ENCODE measurements at regions not wholly inside any gene's neighbourhood (a gene's known extent, or its start where the extent isn't known, plus 50 kb on each side); places are given as distances from the start of the nearest gene placed in this dataset.

DNA sequence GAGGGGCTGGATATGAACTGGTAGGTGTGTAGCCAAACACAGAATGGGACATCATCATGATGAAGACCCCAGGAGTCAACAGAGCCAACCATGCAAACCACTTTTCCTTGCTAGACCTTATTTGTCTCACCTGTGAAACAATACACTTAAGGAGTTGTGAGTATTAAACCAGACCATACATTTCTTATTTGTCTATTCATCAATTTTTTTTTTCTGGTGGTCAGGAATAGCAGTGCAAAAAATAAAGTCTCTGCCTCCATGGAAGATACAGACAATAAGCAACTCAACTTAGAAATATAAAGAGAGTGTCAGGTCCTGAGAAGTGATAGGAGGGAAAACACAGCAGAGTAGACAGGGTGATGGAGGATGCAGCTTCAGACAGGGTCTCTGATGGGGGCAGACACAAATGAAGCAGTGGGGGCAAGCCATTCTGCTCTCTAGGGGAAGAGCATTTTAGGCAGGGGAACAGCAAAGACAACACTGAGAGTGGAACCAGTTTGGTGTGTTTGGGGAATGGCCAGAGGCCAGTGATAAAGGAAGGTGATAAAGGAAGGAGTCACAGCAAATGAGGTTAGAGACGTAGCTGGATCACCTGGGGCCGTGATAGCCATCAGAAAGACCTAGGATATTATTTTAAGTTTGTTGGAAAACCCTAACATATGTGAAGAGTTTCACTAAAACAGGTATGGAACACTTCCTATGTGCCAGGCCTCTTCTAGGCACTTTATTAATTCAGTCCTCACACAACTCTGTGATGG lies 256.2 kb downstream of the MAN2A1 start:
- no peak for DNase-seq

DNA sequence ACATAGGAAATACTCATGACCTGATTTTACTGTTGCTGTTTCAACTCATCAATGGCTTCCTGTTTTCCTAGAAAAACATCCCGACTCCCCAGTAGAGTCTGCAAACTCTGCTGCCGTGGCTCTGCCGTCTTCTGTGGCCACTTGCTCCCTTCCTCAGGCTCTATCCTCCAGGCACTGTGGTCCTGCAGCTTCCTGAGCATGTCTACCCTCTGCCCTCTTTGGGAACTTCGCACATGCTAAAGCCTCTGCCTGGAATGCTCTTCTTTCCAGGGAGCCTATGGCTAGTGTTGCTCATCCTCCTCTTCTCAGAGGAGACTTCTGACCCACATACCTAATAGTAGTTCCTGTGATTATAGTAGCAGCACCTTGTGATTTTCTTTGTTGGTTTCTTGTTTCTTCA lies 256.9 kb downstream of the MAN2A1 start:
- DNase-seq, result no peak

DNA sequence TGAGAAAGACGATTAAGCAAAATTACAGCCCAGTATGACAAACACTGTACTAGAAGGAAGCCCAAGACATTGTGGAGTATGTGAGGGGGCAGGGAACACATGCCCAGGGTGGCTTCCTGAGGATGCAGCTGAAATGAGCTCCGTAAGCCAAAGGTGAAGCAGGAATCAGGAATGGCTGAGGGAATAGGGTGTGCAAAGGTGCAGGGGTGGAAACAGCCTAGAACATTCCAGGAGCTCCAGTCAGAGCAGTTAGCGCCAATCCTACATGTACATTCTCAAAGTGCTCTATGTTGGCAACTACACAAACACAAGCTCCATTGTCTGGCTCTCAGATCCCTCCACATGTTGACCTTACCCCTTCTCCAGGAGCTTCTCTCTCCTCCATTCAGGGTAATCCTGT lies 257.9 kb downstream of the MAN2A1 start:
- DNase-seq, result no peak

DNA sequence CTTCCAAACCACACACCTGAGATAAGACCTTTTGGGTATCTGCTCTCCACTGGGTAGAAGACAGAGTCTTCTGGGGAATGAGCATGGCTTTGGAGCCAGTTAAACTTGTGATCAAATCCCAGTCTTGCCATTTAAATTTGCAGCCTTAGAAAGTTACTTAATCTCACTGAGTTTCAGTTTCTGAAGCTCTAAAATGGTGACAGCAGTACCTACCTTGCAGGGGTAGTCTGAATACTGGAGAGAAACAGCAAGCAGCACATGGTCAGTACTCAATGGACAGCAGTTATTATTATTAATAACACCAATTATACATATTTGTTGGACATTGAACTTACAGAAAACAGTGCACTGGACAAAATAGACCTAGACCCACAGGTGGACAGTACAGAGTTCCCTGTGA lies 260.9 kb downstream of the MAN2A1 start:
- no peak for DNase-seq

DNA sequence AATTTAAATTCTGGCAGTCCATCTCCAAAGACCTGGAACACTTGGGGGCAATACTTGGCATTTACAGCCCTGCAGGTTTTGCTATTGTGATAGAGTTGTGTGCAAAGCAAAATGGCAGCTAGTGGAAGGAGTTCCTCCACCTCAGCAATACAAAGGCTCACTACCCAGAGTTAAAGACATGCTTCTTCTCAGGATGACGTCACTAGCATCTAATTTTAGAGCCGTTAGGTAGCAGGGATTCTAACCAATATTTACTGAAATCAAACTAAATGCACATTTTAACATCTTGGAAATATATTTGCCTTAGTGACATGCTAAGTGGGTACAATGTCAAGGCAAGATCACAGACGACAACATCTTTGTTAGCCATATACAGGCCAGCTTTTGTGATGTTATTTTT lies 261.6 kb downstream of the MAN2A1 start:
- no peak for DNase-seq

DNA sequence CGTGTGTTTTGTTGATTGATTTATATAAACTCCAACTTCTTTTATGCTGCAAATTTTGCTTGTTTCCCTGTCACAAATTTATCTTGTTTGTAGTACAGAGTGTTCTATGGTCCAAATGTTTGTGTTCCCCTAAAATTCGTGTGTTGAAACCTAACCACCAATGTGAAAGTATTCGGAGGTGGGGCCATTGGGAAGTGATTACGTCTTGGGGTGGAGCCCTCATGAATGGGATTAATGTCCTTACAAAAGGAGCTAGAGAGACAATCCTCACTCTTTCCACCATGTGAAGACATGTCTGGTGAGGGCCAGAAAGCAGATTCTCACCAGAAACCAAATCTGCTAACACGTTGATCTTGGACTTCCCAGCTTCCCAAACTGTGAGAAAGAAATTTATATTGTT lies 262.0 kb downstream of the MAN2A1 start:
- DNase-seq, result no peak

DNA sequence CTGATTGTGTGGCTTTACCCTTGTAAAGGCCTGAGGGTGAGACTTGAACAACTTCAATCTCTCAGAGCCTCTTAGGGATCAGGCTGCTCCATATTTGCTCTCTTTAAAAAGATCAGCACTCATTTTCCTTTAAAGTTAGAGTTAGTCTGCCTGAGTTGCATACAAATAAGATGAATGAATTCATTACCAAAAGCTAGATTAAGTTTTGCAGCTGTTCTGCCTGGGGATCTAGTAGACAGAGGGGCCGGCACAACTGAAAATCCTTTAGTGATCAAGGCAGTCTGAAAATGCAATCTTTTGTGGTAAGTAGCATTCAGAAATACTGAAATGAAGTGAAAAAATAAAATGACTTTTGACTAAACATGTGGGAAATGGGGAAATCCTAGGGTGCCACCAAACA lies 264.0 kb downstream of the MAN2A1 start:
- no peak for DNase-seq

DNA sequence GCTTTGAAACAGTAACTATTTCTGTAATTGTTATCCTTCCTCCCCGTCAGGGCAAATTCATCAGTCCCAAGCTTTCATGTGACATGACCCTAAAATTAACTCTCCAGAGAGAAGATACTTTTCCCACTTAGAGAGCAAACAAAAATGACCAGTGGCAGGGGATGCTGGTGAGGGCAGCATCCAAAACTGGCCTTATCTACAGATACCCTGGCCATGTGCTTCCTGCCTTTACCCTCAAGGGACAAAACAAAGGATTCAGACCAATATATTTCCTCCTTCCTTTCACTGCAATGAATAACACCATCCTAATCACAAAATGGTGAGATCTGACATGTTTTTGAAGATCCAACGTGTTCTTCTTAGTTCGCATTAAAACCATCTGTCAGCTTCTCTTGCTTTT lies 267.2 kb downstream of the MAN2A1 start:
- no peak for DNase-seq

DNA sequence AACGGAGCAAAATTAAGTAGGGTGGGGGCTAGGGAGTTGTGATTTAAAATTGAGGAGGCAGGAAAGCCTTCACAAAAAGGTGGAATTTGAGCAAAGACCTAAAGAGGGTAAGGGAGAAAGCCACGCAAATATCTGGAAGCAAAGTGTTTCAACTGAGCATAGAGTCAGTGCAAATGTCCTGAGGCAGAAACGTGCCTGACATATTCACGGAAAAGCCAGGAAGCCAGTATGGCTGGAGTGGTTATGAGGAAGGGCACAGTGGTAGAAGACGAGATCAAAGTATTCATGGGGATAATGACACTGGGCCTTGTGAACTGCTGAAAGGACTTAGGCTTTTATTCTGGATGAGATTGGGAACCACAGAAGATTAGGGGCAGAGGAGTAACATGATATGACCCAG lies 268.4 kb downstream of the MAN2A1 start:
- no peak for DNase-seq

DNA sequence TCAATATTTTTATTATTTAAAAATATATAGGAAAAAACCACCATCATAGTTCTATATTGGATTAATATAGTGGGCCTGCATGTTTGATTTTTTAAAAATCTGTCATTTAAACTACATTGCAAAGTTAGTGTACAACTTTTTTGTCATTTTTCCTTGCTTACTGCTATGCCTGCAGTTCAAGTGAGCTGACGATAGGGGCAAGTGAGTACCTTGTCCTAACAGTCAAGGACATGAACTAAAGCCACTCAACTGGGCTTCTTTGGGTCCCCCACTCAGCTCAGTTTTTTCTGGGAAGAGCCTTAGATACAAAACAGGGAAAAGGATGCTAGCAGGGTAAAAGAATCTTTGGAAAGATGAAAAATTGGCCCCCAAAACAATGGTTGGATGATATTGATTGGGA lies 269.9 kb downstream of the MAN2A1 start:
- no peak for DNase-seq

DNA sequence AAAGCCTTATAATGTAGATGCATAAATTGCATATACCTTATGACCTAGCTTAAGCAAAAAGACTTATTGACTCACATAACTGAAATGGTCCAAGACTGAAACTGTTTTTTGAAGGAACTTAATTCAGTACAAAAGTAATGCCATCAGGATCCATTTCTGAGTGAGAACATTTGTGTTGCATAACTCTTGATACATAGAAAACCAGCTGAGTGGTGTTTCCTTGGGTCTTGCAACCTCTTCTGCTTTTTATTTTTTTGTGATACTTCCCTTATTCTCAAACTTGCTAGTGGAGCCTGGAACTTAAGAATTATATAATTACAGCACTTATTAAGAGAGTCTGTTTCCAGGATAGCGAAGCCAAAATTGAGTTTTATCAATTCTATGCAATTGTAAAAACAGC lies 272.0 kb downstream of the MAN2A1 start:
- no peak for DNase-seq

DNA sequence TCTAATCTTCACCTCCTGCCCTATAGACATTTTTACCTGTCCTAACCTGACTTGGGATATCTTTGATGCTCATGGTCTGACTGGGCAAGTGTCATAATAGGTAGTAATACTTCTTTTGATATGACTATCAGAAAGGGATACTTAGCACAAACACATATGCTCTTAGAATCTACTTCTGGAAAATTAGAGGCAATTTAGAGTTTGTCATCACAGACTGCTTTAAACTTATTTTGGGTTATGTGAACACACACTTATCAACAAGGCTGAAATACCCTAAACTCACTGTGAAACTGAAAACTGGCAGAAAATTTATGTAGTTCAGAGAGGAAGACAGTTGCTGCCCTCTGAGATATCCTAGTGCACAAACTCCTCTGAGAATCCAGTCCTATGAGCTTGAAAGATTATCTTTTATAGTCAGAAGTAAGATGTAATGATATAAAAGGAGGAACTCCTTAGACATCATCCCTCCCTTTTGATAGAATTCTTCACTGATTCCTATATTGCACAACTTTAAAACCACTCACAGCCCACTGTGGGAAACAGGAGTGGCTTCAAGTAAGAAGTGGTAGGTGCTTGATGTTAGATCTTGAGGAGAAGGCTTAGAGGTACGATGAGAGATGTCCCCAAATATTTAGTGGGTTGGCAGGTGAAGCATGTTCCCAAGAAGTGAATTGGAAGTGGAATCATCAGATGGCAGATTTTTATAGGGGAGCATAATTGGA lies 273.3 kb downstream of the MAN2A1 start:
- no peak for DNase-seq

DNA sequence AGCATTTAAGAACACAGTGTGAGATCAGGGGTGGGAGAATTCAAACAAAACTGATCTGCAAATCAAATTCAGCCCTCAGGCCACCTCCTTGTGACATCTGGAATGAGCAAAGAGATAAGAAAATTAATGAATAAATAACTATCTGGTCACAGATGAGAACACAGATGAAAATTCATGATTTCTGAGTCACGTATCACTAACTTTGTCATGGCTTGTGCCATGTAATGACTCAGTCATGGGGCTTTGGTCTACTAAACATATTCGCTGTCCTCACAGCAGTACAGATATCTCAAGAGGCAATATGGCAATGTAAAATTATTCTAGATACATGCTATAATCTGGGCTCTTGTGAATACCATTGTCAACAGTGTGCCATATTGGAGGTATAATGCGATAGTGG lies 274.4 kb downstream of the MAN2A1 start:
- no peak for DNase-seq

DNA sequence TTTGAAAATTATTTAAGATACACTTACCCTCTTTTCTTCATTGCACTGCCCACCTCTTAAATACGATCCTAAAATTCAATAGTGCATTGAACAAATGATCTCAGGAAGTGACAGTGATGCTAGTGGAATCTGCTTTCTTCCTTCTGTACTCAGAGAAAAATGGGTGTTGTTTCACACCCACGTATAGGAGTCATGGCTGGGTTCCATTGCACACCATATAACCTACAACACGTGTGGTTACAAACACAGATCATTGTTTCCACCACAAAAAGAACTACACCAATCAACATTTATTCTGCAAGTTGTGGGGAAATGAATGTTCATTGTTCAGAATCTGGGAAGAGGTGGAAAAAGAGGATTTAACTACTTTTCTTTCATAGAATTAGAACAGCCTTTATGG lies 275.9 kb downstream of the MAN2A1 start:
- no peak for DNase-seq

DNA sequence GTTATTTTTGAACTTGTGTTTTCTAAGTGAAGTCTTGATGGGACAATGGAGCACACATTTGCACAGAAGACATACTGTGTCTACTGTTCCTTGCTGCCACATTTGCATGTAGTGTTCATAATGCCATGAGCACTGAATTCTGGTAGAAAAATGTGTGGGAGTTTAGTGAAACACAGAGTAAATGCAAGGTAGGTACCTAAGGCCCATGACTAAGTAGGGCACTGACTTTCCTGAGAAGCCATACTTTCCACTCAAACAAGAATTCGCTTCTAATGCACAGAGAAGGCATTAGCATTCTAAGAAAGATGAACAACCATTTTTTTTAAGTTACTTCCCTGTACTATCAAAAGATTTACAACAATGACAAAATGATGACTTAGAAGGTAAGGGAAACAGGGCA lies 282.2 kb downstream of the MAN2A1 start:
- no peak for DNase-seq

DNA sequence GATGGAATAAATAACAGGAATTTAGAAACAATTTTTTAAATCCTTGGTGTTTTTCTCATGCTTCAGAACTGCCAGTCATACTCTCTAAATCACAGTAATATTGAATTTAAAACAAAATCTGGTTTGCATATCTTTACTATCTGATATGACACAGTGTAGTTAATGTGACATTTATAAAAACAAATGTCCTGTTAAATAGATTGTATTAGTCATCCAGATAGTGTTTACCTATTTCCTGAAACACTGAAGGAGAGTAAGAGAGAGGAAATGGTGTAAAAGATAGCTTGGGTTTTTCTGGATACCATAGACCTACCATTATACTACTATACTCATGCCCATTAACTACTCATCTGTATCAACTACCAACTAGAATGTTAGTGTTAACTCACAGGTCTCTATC lies 292.3 kb downstream of the MAN2A1 start:
- no peak for DNase-seq

DNA sequence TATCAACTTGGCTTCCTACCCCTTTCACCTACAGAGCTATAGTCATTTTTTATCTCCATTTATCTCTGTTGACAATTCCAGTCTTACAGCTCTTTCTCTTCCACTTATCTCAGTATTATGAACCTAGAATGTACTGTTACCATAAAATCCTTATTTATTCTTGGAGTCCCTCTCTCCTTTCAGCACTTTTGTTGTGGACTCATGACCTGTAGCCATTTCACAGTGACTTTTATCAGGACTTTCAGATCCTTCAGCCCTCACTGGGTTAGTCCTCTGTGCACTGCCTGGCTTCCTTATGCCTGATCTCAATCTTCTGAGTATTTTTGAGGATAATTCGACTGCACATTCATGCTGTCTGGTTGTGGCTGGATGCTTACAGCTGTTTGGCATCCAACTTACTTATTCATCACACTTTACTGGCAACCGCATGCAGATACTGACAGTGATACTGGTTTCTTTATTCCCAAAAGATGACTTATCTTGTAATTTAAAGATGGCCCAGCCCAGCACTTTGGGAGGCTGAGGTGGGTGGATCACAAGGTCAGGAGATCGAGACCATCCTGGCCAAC lies 293.3 kb downstream of the MAN2A1 start:
- no peak for DNase-seq

DNA sequence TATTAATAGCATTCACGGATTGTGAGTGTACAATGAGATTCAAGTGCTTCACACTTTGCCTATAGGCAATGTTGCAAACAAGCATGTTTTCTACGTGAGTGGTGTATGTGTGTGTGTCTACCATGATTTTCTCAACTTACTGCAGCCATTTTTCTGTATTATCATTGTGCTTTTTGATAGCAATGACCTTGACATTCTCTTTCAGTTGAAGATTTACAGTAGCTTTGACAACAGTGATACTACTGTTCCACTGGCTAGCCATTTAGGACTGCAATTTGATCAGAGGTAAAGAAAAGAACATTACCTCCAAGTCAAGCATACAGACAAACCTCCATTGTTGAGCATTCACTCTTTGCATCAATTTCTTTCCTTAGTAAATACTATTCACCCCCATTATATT lies 297.0 kb downstream of the MAN2A1 start:
- no peak for DNase-seq

DNA sequence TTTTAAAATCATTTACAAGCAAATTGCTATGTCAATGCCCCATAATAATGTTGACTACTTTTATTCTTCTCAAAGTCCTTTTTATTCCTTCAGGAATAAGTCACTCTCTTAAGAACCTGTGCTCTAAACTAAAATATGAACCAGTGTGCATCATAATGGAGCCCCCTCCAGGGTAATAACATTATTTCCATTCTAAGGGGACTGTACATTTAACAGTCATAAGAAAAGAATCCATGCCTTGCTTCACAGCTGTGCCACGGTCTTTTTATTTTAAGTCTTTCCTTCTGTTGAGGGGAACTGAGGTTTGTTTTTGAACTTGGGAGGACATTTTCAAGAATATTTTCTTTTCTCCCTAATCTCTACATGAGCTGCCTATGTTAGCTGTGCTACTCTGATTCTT lies 297.6 kb downstream of the MAN2A1 start:
- no peak for DNase-seq

DNA sequence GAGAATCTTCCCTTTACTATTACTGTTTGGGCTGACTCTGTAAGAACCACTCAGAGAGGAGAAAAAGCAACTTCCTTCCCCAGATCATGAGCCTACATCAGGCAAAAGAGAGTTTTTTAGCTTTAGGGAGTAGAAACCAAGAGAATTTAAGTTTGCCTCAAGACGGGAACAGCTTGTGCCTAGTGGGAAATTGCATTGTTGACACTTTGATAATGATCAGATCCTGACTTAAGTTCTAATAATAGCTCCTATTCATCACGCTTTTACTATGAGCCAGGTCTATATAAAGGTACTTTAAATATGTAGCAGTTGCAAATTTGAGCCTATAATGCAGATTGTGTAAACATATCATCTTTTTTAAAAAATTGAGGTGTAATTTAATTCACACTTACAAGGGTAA lies 298.2 kb downstream of the MAN2A1 start:
- no peak for DNase-seq

DNA sequence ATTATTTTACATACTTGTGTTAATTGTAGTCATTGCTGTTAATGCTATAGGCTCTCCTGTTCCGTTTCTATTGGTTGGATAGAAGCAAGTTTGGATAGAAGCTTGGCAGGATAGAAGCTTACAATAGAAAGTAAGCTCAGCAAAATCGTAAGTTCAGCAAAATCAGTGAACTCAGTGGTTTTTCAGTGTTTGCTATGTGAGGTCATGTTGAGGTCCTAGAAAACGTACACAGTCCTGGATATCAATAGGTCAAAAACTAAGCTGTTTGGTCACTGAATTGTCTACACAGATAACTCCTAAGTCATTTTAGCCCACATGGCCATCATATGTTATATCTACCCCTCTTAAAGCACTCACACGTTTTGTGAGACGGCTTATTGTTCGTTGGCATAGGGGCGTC lies 299.4 kb downstream of the MAN2A1 start:
- no peak for DNase-seq

DNA sequence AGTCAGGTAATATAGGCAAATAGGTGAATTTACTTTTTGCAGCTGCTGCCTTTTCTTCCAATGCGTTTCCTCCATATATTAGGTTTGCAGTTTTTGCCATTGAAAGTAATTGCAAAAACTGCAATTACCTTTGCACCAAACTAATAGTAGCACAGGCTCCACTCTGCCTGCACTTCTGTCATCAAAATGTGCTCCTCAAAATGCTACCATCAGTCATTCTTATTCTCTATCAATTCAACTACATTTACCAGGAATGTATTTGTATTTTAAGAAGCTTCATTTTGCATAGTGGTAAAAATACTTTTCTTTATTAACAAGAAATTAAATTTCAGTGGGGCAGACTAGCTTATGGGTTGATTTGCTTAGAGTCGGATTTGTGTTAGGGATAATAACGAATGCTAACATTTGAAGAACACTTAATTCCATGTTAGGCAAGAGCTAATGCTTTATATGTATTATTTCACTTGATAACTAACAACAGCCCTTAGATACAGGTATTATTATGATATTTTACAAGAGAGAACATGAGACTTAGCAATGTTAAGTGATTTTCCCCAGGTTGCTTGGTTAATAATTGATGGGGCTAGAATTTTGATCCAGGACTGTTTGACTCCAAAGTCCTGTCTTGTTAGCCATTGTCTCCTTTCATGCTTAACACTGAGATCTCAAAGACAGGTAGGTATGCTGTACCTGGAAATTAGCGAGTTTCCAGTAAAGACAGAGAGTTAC lies 300.4 kb downstream of the MAN2A1 start:
- DNase-seq, result no peak

DNA sequence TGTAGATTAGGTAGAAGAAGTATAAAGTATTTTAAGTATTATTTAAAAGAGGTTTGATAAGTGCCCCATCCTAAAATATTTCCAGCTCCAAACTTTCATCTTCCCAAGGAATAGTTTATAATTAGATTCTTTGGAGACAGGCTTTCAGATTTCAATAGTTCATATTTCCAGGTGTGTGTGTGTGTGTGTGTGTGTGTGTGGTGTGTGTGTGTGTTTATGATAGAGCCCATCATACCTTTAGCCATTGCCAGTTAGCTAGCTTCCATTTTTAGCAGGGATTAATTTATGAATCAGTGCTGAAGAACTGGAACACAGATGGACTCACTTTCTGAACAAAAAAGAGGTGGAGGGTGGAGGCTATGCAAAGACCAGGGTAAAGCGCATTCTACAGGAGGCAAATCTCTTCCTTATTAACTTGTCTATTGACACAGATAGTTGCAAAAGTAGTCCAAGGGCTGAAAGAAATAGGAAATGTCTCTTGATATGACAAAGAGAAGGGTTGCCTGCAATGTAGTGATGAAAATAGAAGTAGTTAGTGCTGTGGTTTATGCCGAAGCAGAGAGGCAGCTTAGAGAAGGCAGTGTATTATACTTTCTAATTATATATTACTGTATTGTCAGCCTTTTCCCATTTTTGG lies 301.1 kb downstream of the MAN2A1 start:
- no peak for DNase-seq

Data from NCI-H2081 (cell line).